Glomerular visceral epithelial cell (primary cell): ENCODE measurements at regions not wholly inside any gene's neighbourhood (a gene's known extent, or its start where the extent isn't known, plus 50 kb on each side); places are given as distances from the start of the nearest gene placed in this dataset.
"Not testable (repeated sequence)": the region's sequence is repeated elsewhere in the genome, so short reads cannot be mapped to it uniquely, and the experiment has no call there.

Experiments used
- DNase-seq: peaks from one replicate; pipeline ENCODE4 v3.0.0-alpha.2; 2016; ENCODE audit errors: extremely low spot score

DNA sequence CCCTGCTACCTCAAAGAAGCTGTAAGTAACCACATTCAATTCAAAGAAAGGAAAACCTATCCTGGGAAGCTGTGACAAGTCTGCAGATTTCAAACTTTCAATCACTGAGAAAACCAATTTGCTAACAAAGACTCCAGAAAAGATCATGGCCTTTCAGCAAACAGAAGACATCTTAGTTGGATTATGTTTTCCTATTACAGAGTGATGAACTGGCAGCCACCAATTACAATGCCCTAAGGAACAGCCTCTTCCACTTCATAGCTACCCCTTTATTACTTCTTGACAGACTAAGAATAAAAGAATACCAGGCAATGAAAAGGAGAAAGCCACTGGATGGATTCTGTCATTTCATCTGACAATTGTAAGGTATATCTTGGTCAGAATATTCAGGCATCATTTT is 128.2 kb upstream of the RASEF start:
- DNase-seq = no peak

DNA sequence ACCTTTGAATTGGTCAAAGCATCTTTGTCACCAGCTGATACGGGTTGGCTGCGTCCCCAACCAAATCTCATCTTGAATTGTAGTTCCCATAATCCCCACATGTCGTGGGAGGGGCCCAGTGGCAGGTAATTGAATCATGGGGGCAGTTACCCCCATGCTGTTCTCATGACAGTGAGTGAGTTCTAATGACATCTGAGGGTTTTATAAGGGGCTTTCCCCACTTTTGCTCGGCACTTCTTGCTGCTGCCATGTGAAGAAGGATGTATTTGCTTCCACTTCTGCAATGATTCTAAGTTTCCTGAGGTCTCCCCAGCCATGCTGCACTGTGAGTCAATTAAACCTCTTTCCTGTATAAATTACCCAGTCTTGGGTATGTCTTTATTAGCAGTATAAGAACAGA is 126.1 kb upstream of the RASEF start:
- not testable (repeated sequence) for DNase-seq

- no peak for DNase-seq
Measured at GRCh38 chr9:83188277-83188676, 125.3 kb upstream of the RASEF start.

DNA sequence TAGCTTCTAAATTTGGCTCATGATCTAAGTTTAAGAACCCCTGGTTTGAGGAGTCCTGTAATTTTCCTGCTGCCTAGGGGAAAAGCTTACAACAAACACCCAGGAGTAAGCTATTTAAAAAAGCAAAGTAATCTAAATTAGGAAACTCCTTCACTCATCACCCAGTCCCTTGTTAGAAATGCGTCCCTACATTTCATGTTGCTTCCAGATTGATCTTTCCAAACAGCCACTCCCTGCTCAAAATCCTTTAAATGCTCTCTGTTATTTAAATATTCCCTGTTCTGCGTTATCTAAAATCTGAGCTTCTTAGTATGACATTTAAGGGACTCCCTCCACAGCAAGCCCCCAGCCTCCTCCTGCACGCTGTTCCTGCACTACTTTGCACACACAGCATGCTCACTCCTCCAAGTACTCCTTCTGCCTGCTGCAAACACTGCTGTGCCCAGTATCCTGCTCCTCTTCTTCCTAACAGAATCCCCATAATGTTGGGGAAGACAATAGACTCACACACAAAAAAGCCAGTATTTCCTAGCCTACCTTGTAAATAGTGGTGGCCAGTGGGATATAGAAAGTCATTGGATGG is 123.3 kb upstream of the RASEF start:
- DNase-seq = no peak

DNA sequence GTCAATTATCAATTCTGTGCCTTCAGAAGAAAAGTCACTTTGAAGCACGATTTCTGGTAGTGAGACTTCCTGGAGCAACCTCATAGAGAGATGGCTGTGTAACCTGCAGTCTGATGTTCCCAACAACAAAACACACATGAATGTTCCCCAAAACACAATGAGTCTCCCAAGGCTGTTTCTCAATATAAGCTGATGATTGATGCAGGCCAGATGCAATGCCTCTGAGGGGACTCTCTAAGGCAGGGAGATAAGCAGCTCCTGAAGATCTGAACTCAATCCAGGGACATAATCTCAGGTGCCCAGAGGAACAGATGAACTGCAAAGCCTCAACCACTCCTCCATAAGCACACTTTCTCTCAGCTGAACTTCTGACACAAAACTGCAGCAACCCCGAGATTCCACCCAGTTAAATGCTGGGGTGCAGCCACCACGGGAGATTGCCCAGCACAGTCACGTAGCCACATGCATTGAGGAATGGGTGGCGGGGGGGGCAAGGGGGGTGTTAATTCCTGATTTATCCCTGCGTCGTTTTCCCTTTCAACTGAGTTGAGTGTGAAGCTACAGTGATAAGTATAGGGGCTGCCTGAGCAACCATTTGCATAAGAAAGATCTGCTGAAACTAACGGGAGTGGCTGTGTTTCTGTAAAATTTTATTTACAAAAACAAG is 122.7 kb upstream of the RASEF start:
- DNase-seq = no peak

- no peak for DNase-seq
Measured at GRCh38 chr9:83183621-83184020, 120.7 kb upstream of the RASEF start.

GRCh38 chr9:83182071-83182470 is 119.1 kb upstream of the RASEF start:
- peak; percentile 27 for DNase-seq

- DNase-seq = no peak
Measured at GRCh38 chr9:83178717-83179116, 115.8 kb upstream of the RASEF start.

GRCh38 chr9:83177747-83178146 is 114.8 kb upstream of the RASEF start:
- no peak for DNase-seq

DNA sequence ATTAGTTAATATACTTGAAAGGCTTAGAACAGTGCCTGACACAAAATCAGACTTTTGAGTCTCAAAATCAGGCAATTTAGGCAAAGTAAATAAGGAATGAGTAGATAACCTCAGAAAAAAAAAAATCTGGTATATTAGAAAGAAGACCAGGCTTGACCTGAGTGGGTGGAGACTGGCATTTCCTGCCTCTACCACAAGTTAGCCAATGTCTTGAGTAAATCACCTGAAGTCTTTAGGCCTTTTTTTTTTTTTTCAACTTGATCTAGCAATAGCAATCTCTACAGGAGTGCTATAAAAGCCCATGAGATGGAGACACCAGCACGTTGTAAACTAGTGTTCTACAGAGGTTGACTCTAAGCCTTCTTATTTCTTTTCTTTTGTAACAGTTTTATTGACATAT is 104.2 kb upstream of the RASEF start:
- no peak for DNase-seq

- no peak for DNase-seq
Measured at GRCh38 chr9:83166372-83166771, 103.4 kb upstream of the RASEF start.

DNA sequence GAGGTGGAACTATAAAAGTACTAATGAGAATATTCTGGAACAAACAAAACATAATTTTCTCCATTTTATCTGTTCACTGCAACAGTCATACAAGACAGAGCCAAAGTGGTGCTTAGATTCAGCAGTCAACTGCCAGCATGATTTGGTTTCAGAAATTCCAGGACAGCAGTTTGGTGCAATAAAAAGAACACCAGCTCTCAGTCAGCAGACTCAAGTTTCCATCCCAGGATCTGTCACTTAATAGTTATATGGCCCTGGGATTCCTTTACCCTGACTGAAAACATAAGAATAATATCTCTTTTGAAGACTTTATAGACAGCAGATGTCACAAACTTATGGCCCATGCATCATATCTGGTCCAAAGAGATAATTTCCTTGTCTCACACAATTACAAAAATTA is 92.8 kb upstream of the RASEF start:
- DNase-seq = no peak

- peak; percentile 86 for DNase-seq
Measured at GRCh38 chr9:83154821-83155220, 91.9 kb upstream of the RASEF start.

GRCh38 chr9:83154087-83154736 is 91.3 kb upstream of the RASEF start:
- DNase-seq = peak; percentile 72

GRCh38 chr9:83153030-83153429 is 90.1 kb upstream of the RASEF start:
- no peak for DNase-seq

DNA sequence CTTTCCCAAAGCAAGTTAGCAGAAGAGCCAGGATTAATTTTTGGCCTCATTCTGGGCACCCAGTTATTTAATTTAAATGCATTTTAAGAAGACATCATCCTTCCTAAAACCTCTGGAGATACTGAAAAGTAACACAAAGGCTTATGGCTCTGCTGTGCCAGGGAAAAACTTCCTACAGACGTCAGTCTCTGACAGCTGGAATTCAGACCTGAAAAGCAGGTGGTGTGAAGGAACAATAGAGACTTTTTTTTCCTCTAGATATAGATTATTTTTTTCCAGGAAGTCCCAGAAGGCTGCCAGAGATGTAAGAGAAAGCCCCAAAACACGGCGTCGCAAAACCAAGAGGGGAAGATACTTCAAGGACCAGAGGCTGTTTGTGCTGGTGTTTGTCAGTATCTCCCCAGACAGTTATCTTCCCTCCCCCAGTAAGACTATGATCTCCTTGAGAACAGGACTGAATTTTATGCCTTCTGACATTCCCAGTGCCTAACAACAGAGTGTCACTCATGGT is 88.7 kb upstream of the RASEF start:
- no peak for DNase-seq

DNA sequence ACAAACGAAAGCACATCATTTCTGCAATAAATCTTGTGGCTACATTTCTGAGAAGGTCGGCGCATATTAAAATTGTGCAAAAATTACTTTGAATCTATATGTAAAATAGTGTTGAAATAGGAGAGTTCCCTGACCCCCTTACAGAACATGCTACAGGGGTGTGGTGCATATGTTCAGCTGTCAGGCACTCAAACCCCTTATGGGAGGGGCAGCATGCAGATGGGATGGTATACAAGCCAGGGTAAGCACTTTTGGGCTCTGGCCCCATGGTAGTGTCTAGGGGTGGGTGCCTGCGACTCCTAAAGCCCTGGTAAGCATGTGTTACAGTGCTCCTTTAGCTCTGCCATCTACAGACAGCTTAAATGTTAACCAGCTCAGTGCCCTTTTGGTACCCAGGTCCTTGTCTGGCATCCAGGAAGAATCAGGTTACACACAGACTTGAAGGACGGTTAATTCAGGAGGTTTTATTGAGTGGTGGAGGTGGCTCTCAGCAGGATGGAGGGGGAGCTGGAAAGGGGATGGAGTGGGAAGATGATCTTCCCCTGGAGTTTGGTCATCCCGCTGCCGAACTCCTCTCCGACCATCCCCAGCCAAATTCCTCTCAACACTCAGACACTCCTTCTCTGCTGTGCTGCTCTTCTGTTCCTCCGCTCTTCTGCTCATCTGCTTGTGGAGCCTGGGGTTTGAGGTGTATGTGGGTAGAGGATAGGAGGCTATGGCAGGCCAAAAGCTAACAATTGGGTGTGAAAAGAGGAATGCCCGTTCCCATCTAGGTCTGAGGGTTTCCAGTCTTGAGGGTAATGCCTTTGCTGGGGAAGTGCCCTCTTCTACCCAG is 84.6 kb upstream of the RASEF start:
- no peak for DNase-seq

GRCh38 chr9:83146325-83146724 is 83.4 kb upstream of the RASEF start:
- DNase-seq = no peak

DNA sequence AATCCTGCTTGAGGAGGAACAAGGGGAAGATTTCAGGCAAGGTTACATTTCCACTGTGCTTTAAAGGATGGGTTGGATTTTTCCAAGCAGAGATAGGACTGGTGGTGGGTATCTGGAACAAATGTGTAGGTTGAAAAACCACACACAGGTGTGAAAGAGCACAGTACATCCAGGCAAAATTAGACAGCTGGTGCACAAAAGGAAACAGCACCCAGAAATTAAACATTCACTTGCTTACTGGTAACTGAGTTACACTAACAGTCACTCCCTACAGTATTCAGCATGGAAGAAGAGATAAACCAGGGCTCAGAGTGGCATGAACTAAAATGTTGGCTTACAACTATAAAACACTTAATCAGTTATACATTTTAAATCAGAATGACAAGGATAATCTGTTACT is 81.5 kb upstream of the RASEF start:
- no peak for DNase-seq

DNA sequence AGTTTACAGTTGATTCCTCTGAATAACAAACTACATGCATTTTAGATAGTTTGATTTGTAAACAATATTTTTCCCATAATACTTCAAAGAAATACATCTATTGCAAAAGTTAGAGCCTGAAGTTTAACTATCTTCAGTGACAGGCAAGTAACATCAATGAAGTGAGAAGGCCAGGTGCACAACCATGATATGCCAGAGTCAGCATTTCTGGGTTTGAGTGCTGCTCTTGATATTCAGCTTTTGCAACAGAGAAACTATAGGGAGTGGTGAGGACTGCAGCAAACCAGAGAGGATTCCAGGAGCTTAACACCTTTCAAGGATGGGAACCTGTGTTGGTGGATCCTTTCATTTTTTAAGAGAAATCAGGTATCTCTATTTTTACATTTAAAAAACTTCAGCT is 79.4 kb upstream of the RASEF start:
- no peak for DNase-seq

DNA sequence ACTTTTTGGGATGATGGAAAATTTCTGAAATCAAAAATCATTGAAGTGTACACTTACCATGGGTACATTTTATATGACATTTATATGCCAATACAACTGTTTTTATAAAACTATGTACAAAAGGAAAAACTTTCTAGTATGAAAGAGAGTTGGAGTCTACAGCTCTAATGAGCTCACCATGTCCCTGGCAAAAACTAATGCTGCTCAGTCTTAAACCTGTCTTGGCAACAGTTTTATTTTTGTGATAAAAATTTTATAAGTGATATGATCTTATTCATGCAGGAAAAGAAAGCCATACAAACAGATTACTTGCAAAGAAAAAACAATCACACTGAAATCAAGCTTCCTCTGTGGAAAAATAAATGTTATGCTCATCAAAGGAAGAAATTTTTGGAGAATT is 78.9 kb upstream of the RASEF start:
- DNase-seq = no peak

DNA sequence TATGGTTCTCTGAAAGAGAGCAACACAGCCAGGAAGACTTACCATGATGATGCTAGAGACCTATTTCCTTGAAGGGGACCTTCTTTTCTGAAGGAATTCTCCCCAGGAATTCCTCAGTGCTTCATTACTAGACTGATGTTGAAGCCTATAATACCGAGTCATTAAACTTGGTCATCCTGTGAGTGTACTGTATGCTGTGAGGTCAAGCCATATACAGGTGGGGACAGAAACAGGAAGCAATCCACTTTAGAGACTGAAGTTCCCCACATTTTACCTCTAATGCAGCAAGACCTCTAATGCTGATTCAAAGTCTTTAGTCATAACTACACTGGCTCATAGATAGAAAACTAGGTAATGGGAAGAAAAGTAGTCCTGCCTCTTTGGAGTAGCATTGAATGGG is 77.1 kb upstream of the RASEF start:
- no peak for DNase-seq
